SK-N-SH treated with all-trans-retinoic acid at 6 μM for 48 hours (cell line): ENCODE measurements at regions not wholly inside any gene's neighbourhood (a gene's known extent, or its start where the extent isn't known, plus 50 kb on each side); places are given as distances from the start of the nearest gene placed in this dataset.

Source experiments
- BACH2 ChIP-seq: fragments of 250-450 bp; sonication (Bioruptor Pico); IDR thresholded peaks from 2 replicates; pipeline ENCODE4 v1.9.0; 2021; ENCODE audit warnings: mild to moderate bottlenecking, borderline replicate concordance
- POU6F1 ChIP-seq: fragments of 250-450 bp; sonication (Bioruptor Pico); IDR thresholded peaks from 2 replicates; pipeline ENCODE4 v1.8.0; 2021; ENCODE audit warnings: low read depth, mild to moderate bottlenecking, moderate library complexity, borderline replicate concordance
- RARB ChIP-seq: fragments of 250-450 bp; sonication (Bioruptor Pico); IDR thresholded peaks from 2 replicates; pipeline ENCODE4 v1.8.0; 2021; ENCODE audit warnings: mild to moderate bottlenecking, moderate library complexity
- ZFP30 ChIP-seq: fragments of 450-650 bp; formaldehyde crosslinking; IDR thresholded peaks from 2 replicates; pipeline ENCODE4 v1.5.0; 2022; ENCODE audit warnings: mild to moderate bottlenecking, moderate library complexity
- ZNF8 ChIP-seq: fragments of 450-650 bp; formaldehyde crosslinking; IDR thresholded peaks from 2 replicates; pipeline ENCODE4 v1.5.0; 2020; ENCODE audit warnings: mild to moderate bottlenecking, moderate library complexity

- no peak for TF ChIP-seq ZFP30 (CRISPR knock-in tag)
- no peak for TF ChIP-seq RARB (CRISPR knock-in tag)
- no peak for TF ChIP-seq ZNF8 (CRISPR knock-in tag)
- no peak for TF ChIP-seq BACH2
- TF ChIP-seq POU6F1 (CRISPR knock-in tag) = no peak
Measured at GRCh38 chr14:85085981-85086380, 444.0 kb upstream of the FLRT2 start.
